ENCODE measurements at regions not wholly inside any gene's neighbourhood (a gene's known extent, or its start where the extent isn't known, plus 50 kb on each side); places are given as distances from the start of the nearest gene placed in this dataset.

DNA sequence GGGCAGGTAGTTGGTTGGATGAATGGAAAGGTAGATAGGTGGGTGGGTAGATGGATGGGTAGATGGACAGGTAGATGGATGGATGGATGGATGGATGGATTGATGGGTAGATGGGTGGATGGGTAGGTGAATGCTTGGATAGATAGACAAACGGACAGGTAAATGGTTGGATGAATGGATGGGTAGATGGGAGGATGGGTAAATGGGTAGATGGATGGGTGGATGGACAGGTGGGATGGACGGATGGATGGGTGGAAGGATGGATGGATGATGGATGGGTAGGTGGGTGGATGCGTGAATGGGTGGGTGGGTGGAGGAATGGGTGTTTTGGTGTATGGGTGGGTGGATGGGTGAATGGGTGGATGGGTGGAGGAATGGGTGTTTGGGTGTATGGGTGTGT lies 50.1 kb upstream of the ASAP2 start:
- peaks cover 5 to 16% (median 6%) of the 10 kb centered on the region in 4 donors for H3K4me1 ChIP-seq
- H3K27me3 ChIP-seq, result no peaks in the 10 kb centered on the region
- no peaks in the 10 kb centered on the region for H3K36me3 ChIP-seq
- no peak overlapping the region for H3K4me3 ChIP-seq
- 87 to 95% methylated on average over 3 of the region's 3 CpGs for WGBS, 2 donors
- DNase-seq, result no peak
- no peaks in the 10 kb centered on the region for H3K9me3 ChIP-seq
- TF ChIP-seq POLR2AphosphoS5 (IDR thresholded peaks at IDR 0.05) (no peak), EP300 (IDR thresholded peaks at IDR 0.05) (no peak), POLR2A (IDR thresholded peaks at IDR 0.05) (no peak)
- TF ChIP-seq, protein P1, sequence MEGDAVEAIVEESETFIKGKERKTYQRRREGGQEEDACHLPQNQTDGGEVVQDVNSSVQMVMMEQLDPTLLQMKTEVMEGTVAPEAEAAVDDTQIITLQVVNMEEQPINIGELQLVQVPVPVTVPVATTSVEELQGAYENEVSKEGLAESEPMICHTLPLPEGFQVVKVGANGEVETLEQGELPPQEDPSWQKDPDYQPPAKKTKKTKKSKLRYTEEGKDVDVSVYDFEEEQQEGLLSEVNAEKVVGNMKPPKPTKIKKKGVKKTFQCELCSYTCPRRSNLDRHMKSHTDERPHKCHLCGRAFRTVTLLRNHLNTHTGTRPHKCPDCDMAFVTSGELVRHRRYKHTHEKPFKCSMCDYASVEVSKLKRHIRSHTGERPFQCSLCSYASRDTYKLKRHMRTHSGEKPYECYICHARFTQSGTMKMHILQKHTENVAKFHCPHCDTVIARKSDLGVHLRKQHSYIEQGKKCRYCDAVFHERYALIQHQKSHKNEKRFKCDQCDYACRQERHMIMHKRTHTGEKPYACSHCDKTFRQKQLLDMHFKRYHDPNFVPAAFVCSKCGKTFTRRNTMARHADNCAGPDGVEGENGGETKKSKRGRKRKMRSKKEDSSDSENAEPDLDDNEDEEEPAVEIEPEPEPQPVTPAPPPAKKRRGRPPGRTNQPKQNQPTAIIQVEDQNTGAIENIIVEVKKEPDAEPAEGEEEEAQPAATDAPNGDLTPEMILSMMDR (IDR thresholded peaks at IDR 0.05), result no peak
- no peak overlapping the region for H3K27ac ChIP-seq
- no peak for ATAC-seq (ENCODE audit: low FRiP score in 2 of 2)

DNA sequence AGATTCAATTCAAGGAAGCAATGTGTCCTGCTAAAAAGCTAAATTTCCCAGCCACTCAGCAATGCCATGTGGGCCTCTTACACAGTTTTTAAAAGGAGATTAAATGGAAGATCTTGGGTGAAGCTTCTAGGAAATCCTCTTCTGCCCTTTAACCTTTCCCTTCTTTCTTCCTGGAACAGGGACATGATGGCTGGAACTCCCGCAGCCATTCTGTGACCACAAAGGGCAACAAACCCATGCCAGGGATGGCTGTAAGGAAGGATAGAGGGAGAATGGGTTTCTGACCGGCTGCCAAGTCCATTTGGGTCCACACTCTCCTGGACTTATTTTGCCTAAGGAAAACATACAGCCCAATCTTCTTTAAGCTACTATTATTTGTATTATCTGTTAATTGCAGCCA lies 52.6 kb upstream of the ASAP2 start:
- 93 to 95% methylated on average over 2 of the region's 2 CpGs for WGBS, 2 donors
- Histone ChIP-seq H3K27ac (no peak overlapping the region), H3K36me3 (no peaks in the 10 kb centered on the region), H3K4me1 (peaks cover 5 to 16% (median 6%) of the 10 kb centered on the region in 4 donors), H3K27me3 (no peaks in the 10 kb centered on the region), H3K9me3 (no peaks in the 10 kb centered on the region), H3K4me3 (no peak overlapping the region)
- TF ChIP-seq POLR2A (IDR thresholded peaks at IDR 0.05), result no peak
- no peak for TF ChIP-seq EP300 (IDR thresholded peaks at IDR 0.05)
- TF ChIP-seq, protein P1 (IDR thresholded peaks at IDR 0.05), result no peak
- TF ChIP-seq POLR2AphosphoS5 (IDR thresholded peaks at IDR 0.05), result no peak
- no peak for DNase-seq
- no peak for ATAC-seq (ENCODE audit: low FRiP score in 2 of 2)

DNA sequence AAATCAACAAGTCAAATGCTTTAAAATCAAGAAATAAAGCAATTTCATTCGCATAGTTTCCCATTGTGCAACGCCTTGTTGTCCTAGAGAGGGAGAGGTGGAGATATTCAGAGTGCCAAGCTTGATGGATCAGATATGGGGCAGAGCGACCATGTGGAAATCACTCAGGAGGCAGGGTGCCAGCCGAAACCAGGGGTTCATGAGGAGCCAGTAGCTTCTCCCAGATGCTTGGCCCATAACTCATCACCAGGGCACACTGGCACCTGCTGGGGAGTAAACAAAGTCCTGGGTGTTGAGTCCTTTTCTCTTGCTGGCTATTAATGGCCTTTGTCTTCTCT lies 53.0 kb upstream of the ASAP2 start:
- no peaks in the 10 kb centered on the region for H3K36me3 ChIP-seq
- no peak for DNase-seq
- H3K4me1 ChIP-seq, result peaks cover 5 to 16% (median 6%) of the 10 kb centered on the region in 4 donors
- no peak overlapping the region for H3K4me3 ChIP-seq
- no peak for TF ChIP-seq POLR2AphosphoS5 (IDR thresholded peaks at IDR 0.05)
- TF ChIP-seq POLR2A (IDR thresholded peaks at IDR 0.05), result no peak
- TF ChIP-seq EP300 (IDR thresholded peaks at IDR 0.05), result no peak
- TF ChIP-seq, protein P1 (IDR thresholded peaks at IDR 0.05), result no peak
- H3K27me3 ChIP-seq, result no peaks in the 10 kb centered on the region
- H3K9me3 ChIP-seq, result no peaks in the 10 kb centered on the region
- no peak overlapping the region for H3K27ac ChIP-seq
- WGBS, 2 donors, result 74 to 86% methylated on average over 4 of the region's 4 CpGs
- no peak for ATAC-seq (ENCODE audit: low FRiP score in 2 of 2)

DNA sequence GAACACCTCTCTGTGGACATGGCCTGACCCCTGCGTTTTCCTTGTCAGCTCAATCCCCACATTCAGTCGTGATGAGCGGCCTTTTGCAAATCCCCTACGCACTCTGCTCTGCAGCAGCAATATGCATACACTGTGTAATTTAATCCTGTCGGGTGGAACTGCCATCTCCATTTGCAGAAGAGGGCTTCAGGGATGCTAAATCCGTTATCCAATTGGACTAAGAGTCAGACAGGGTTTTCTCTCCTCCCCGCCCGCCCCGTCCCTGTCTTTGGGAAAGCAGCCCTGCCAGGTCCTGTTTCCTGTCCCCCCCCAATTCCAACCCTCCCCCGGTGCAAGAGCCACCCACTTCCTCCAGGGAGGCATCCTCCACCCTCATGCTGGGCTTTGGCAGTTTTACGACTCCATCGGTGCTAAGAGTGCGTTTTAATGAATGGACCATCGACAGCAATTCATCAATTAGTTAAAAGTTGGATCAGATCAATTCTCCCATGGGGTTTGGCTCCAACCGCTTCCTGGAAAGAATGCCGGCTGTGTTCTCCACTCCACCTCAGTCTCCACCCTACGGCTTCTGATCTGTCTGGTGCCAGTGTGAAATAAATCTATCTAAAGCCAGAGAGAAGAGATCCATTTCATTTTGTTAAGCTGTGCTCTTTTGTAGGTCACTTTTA lies 53.5 kb upstream of the ASAP2 start:
- Histone ChIP-seq H3K27ac (peak overlapping the region in 1 of 4 donors; percentile 5), H3K9me3 (no peaks in the 10 kb centered on the region), H3K4me1 (peaks cover 5 to 16% (median 6%) of the 10 kb centered on the region in 4 donors), H3K27me3 (no peaks in the 10 kb centered on the region), H3K36me3 (no peaks in the 10 kb centered on the region), H3K4me3 (no peak overlapping the region)
- WGBS, 2 donors, result 21 to 29% methylated on average over 14 to 17 of the region's 17 CpGs
- DNase-seq (no peak), ATAC-seq (ENCODE audit: low FRiP score in 2 of 2) (peak in 1 of 2 donors; percentile 50)
- TF ChIP-seq EP300 (IDR thresholded peaks at IDR 0.05), result no peak
- TF ChIP-seq, protein P1 (IDR thresholded peaks at IDR 0.05), result no peak
- no peak for TF ChIP-seq POLR2AphosphoS5 (IDR thresholded peaks at IDR 0.05)
- TF ChIP-seq POLR2A (IDR thresholded peaks at IDR 0.05), result no peak

DNA sequence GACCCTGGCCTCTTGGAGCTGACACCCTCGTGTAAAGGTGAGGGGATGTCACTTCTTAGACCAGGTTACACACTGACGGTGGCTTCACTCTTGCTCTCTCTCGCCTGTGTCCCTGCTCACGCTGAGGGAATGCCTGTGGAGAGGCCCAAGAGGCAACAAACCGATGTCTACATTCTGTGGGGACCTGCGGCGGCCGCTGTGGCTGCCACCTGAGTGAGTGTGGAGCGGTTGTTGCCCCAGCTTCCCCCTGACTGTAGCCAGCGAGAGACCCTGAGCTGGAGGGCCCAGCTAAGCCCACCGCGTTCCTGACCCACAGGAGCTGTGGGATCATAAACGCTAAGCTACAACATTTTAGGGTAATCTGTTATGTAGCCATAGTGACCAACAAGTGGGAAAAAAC lies 55.7 kb upstream of the ASAP2 start:
- Histone ChIP-seq H3K9me3 (no peaks in the 10 kb centered on the region), H3K4me1 (peaks cover 5 to 16% (median 6%) of the 10 kb centered on the region in 4 donors), H3K27ac (no peak overlapping the region), H3K4me3 (no peak overlapping the region), H3K36me3 (no peaks in the 10 kb centered on the region), H3K27me3 (no peaks in the 10 kb centered on the region)
- DNase-seq, result peak in 1 of 2 donors; percentile 70
- no peak for ATAC-seq (ENCODE audit: low FRiP score in 2 of 2)
- 90 to 94% methylated on average over 12 to 13 of the region's 13 CpGs for WGBS, 2 donors
- TF ChIP-seq POLR2AphosphoS5 (IDR thresholded peaks at IDR 0.05), result no peak
- no peak for TF ChIP-seq EP300 (IDR thresholded peaks at IDR 0.05)
- TF ChIP-seq POLR2A (IDR thresholded peaks at IDR 0.05), result no peak
- TF ChIP-seq, protein P1 (IDR thresholded peaks at IDR 0.05), result no peak

All from upper lobe of left lung (tissue), 6 donors.